NT2/D1 (cell line): ENCODE measurements at regions not wholly inside any gene's neighbourhood (a gene's known extent, or its start where the extent isn't known, plus 50 kb on each side); places are given as distances from the start of the nearest gene placed in this dataset.

Source experiments
- SUZ12 ChIP-seq: IDR thresholded peaks from 2 replicates; pipeline ENCODE4 v1.6.1; 2011; ENCODE audit not compliant: insufficient read length, insufficient read depth; ENCODE audit errors: extremely low read depth
- YY1 ChIP-seq: IDR thresholded peaks from 2 replicates; pipeline ENCODE4 v1.6.1; 2011; ENCODE audit not compliant: insufficient read length, insufficient read depth
- ZNF274 ChIP-seq: IDR thresholded peaks from 2 replicates; pipeline ENCODE4 v1.6.1; 2011; ENCODE audit warnings: mild to moderate bottlenecking, low read depth, low read length

GRCh38 chr6:28769626-28770402, 154.0 kb downstream of the TRIM27 start:
- TF ChIP-seq YY1 (no peak), ZNF274 (no peak), SUZ12 (no peak)
